ELF-1 (cell line): ENCODE measurements at regions not wholly inside any gene's neighbourhood (a gene's known extent, or its start where the extent isn't known, plus 50 kb on each side); places are given as distances from the start of the nearest gene placed in this dataset.
A peak's percentile ranks its signal among the peaks of the same experiment; 100 is the strongest.
"Not testable (repeated sequence)": the region's sequence is repeated elsewhere in the genome, so short reads cannot be mapped to it uniquely, and the experiment has no call there.

Experiments used
- DNase-seq: peaks from one replicate; pipeline ENCODE4 v3.0.0-alpha.2; 2016; ENCODE audit warnings: low read depth, low spot score

DNA sequence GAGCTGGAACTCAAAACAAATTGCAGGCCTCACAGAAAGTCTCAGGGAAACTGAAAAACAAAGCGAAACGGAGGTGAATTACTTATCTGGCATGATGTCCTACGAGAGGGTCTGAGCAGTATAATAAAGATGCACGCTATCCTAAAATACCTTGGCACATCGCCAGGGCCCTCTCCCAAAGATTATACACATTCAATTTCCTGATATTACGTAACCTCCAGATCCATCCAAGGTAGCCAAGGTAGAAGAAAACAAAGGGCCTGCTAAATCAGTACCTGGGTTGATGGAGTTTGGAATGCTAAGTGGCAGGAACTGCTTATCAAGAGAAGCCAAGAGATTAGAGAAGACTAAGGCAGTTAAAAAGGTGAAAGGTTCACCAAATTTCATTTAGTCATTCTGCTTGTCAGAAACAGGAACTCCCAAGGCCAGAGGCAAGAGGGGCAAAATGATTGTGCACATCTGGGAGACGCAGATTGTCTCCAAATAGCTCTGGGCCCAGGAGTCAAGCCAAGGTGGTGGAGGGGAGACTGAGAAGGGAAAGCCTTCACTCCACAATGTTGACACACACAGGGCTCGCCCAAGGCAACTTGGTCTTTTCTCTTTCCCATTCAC is 236.8 kb upstream of the ATP5MC3 start:
- peak; percentile 24 for DNase-seq

- peak; percentile 50 for DNase-seq
Measured at GRCh38 chr2:175414882-175415487, 233.5 kb upstream of the ATP5MC3 start.

GRCh38 chr2:175414191-175414881 is 232.8 kb upstream of the ATP5MC3 start:
- no peak for DNase-seq

DNA sequence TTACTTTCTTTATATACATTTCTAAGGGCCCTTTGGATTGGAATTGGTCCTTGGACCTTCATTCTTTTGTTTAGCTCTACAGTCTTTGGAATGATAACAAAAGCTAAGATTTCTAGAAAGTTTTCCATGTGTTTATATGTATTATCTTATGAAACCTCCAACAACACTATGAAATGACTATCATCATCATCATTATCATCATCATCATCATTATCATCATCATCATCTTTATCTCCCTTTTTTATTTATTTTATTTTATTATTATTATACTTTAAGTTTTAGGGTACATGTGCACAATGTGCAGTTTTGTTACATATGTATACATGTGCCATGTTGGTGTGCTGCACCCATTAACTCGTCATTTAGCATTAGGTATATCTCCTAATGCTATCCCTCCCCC is 229.4 kb upstream of the ATP5MC3 start:
- not testable (repeated sequence) for DNase-seq

DNA sequence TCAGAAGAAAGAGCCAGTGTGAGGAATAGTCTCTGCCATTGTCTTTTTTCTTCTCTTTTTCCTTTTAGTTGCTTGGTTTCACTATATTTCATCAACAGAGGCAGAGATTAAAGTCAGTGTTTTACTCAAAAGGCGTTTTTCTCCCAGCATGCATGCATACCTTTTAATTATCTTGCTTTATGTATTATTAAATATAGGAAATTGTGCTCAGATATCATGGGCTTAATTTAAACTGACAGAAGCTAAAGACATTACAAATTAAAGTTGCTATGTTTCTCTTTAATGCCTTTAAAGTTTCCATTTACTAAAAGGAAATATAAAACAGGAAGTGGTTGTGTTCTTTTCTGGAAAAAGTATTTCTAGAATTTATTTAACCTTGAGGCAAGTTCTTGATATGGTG is 223.3 kb upstream of the ATP5MC3 start:
- DNase-seq: no peak

- no peak for DNase-seq
Measured at GRCh38 chr2:175403599-175404221, 222.2 kb upstream of the ATP5MC3 start.

GRCh38 chr2:175402571-175402970 is 221.1 kb upstream of the ATP5MC3 start:
- no peak for DNase-seq

DNA sequence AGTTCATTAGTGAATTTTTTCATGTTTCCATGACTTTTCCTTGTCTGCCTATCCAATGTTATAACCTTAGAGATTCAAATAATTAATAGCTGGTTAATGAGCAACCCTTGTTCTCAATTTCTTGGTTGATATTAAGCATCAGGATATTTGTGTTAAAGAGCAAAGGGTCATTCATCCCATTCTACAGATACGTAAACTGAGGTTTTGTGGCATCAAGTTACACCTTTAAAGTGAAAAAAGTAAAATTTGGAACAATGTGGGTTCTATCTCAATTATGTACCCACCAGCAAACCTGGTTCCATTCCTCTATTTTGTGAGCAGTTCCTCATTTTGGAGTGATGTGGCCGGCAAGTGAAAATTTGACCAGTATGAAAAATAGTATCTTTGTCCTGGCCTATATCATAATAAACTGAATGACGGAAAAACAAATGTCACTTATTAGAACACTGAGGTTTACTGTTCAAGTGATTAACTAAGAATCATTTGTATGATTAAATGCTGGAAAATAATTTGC is 220.5 kb upstream of the ATP5MC3 start:
- no peak for DNase-seq

DNA sequence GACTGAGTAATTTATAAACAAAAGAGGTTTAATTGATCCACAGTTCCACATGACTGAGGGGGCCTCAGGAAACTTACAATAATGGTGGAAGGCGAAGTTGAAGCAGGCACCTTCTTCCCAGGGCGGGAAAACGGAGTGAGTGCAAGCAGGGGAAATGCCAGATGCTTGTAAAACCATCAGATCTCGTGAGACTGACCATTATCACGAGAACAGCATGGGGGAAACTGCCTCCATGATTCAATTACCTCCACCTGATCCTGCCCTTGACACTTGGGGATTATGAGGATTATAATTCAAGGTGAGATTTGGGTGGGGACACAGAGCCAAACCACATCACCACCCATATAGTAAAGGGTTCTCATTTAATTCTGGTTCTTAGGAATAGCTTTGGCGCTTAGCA is 219.5 kb upstream of the ATP5MC3 start:
- no peak for DNase-seq

DNA sequence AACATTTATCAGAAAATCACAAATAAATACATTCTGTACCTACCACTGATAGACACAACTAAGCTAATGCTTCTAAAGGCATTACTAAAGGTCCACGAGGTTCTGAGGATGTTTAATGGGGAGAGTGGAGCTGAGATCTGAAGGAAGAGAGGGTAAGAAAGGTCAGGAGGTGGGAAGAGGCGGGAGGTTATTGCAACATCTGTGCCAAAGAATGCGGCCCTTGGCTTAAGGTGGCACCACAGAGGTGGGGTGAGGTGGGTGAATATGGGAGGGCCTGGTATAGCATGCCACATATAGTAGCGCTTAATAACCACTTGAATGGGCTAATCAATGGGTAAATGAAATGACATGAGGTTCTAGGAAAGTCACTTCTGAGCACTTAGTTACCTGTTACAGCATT is 217.8 kb upstream of the ATP5MC3 start:
- no peak for DNase-seq

DNA sequence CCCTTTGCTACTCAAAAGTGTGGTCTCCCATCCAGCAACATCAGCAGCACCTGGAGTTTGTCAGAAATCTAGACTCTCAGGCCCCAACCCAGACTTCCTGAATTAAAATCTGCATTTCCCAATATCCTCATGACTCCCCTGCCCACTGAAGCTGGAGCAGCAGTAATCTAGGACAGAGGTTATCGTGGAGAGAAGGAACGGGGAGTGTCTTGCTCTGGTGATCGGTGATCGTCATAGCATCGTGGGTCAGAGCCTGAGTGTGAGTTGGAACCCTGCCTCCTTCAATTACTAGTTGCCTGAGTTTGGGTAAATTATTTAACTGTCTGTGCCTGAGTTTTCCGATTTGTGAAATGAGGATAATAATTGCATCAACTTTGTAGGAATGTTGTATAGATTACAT is 217.3 kb upstream of the ATP5MC3 start:
- no peak for DNase-seq

GRCh38 chr2:175396696-175397095 is 215.2 kb upstream of the ATP5MC3 start:
- no peak for DNase-seq

DNA sequence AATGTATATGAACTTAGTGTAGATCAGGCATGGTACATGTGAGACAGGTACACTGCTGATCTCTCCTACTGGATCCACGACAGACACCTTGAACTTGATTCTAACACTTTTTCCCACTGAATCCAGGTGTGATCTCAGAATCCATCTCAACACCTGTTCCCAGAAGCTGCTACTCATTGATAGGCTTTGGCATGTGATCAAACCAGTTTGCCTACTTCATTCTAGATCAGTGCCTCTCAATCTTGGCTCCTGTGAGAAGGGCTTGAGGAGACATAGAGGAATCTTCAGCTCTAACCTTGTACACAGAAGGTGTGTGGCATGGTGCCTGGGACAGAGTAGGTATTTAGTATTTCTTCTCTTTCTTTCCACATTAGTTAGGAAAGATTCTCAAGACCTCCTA is 212.3 kb upstream of the ATP5MC3 start:
- DNase-seq: peak; percentile 6

DNA sequence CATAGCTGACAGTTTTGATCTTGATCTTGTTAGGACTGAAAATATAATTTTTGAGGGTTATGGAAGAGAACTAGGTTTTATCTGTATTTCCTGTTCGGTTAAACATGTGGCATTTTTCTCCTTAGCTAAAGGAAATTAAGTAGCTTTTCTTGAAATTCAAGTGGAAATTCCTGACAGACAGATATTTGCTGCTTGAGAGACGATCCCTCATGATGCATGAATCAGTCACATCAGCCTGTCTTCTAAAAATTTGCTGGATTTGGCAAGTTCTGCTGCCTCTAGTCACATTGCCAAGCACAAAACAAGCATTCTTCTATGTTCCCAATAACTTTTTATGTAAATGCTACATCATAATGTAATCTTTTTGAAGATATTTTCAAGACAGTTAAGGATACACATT is 201.8 kb upstream of the ATP5MC3 start:
- DNase-seq: no peak

- DNase-seq: no peak
Measured at GRCh38 chr2:175373729-175374128, 192.2 kb upstream of the ATP5MC3 start.

- DNase-seq: no peak
Measured at GRCh38 chr2:175372704-175373701, 191.5 kb upstream of the ATP5MC3 start.

DNA sequence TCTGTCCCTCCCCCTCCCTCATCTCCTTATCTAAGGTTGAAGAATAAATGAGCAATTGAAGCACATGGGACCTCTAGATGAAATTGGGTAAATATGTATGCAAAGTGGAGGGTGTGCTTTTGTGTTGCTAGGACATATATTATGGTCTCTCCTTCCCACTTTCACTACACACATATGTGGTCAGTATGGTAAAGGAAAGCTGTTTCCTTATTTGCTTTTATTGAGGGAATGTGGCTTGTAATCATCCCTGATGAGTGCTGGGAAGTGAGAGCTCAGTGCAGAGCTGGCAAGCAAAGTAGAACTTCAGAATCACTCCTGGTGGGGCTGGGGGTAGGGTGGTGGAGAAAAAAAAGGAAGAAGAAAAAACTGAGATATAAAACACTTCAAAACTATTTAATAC is 189.9 kb upstream of the ATP5MC3 start:
- no peak for DNase-seq

- DNase-seq: peak; percentile 58
Measured at GRCh38 chr2:175366815-175367214, 185.3 kb upstream of the ATP5MC3 start.

GRCh38 chr2:175363699-175364098 is 182.2 kb upstream of the ATP5MC3 start:
- no peak for DNase-seq

DNA sequence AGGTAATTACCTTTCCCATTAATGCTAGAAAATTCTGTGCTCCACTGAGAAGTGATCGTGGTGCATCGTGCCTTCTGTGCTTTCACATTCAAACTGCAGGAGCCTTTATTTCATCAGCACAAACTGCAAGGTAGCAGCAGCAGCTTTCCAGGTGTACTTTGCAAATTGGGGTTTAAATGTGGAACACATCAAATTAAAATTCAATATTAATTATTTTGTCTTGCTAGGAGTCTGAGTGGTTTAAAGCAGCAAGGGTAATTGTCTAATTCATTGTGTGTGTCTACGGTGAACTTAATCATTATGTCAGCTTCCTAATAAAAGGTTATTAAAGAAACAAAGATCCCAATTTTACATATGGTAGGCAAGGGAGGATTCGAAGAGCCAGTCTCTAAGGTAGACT is 180.8 kb upstream of the ATP5MC3 start:
- no peak for DNase-seq

DNA sequence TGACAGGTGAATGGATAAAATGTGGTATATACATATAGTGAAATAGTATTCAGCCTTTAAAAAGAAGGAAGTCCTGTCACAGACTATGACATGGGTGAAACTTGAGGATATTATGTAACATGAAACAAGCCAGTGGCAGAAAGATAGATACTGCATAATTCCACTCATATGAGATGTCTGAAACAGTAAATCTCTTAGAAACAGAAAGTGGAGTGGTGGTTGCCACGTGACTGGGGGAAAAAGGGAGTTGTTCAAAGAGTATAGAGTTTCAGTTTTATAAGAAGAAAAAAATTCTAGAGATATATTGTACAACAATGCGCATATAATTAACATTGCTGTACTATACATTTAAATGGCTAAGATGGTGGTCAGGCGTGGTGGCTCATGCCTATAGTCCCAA is 178.2 kb upstream of the ATP5MC3 start:
- DNase-seq: no peak
